ENCODE measurements at regions not wholly inside any gene's neighbourhood (a gene's known extent, or its start where the extent isn't known, plus 50 kb on each side); places are given as distances from the start of the nearest gene placed in this dataset.
"Not testable (repeated sequence)": the region's sequence is repeated elsewhere in the genome, so short reads cannot be mapped to it uniquely, and the experiment has no call there.

- DNase-seq: no peak
Measured at GRCh38 chr14:46432516-46432915, 219.1 kb downstream of the RPL10L start.

DNA sequence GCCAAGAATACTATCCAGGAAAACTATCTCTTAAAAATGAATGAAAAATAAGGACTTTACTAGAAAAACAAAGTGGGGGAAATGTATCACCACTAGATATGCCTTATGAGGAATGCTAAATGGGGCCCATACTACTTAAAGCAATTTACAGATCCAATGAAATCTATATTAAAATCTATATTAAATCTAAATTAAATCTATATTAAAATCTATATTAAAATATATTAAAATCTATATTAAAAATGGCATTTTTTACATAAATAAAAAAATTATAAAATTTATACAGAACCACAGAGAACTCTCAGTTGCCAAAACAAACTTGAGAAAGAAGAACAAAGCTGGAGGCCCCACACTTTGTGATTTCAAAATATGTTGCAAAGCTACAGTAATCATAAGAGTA, 234.5 kb downstream of the RPL10L start:
- DNase-seq: no peak

DNA sequence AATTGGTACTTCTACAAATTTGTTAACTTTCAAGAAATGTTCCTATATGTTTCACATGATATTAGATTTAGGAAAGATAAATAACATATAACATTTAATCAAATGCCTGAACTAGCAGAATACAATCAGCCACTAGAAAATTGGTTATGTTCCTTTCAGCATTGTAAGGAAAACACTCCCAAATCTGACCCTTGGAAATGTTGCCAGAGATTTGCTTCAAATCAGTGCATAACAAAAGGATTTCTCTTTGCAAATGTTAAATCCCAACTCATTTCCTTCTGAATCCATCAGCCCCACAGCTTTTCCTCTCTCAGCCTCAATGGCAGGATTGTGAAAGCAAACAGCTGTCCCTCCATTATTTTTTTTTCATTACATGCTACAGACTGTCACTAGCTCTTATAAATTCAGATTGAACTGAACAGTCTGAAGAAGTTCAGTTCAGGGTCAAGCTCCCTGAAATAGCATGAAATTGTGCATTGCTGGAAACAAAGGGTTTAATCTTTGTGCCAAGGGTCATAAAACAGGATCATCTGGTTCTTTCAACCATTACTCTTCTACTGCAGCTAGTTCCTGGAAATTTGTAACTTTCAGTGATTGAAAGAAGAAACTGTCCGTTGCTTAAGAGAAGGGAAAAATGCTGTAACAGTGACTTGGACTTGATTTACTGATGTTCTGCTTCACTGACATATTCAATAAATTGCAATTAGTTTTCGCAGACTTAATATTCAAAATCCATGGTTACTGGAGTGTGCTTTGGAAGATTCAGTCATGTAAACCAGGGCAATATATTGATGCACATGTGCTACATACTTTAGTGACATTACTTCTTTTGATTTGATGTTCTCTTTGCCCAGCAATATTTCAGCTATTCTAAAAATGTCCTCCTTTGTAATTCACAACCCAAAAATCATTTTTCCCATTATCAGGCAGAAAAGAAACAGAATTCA, 246.4 kb downstream of the RPL10L start:
- no peak for DNase-seq

DNA sequence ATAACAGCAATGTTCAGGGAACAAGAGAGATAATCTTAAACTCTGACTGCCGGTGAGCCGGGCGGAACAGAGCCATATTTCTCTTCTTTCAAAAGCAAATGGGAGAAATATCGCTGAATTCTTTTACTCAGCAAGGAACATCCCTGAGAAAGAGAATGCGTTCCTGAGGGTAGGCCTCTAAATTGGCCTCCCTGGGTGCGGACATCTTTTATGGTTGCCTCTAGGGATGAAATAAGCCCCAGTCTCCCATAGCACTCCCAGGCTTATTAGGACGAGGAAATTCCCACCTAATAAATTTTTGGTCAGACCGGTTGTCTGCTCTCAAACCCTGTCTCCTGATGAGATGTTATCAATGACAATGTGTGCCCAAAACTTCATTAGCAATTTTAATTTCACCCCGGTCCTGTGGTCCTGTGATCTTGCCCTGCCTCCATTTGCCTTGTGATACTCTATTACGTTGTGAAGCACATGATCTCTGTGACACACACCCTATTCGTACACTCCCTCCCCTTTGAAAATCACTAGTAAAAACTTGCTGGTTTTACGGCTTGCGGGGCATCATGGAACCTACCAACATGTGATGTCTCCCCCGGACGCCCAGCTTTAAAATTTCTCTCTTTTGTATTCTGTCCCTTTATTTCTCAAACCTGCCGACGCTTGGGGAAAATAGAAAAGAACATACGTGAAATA, 249.4 kb downstream of the RPL10L start:
- not testable (repeated sequence) for DNase-seq

DNA sequence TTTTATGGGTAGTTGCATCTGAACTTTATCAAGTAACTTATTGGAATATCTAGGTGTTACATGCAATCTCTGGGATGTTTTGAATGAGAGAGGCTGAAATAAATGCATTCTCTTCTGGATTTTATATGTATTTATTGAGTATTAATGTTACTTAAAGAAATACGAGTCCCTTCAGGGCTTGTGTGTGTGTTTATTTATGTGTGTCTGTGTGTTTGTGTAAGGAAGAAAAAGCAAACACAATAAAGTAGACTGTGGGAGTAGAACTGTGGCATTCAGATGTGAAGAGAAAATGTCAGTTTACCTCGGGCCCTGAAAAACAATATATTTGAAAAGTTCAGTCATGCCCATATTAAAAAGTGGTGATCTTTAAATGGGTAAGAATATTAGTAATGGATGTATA, 250.5 kb downstream of the RPL10L start:
- no peak for DNase-seq

GRCh38 chr14:46399049-46399448, 252.5 kb downstream of the RPL10L start:
- no peak for DNase-seq

DNA sequence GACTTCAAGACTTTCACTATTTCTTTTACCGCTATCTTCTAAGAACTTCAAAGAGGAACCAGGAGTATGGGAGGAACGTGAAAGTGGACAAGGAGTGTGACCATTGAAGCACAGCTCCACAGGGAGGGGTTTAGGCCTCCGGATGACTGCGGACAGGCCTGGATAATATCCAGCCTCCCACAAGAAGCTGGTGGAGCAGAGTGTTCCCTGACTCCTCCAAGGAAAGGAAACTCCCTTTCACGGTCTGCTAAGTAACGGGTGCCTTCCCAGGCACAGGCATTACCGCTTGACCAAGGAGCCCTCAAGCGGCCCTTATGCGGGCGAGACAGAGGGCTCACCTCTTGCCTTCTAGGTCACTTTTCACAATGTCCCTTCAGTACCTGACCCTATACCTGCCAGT, 267.0 kb downstream of the RPL10L start:
- DNase-seq: no peak

- no peak for DNase-seq
Measured at GRCh38 chr14:46381674-46382073, 269.9 kb downstream of the RPL10L start.

DNA sequence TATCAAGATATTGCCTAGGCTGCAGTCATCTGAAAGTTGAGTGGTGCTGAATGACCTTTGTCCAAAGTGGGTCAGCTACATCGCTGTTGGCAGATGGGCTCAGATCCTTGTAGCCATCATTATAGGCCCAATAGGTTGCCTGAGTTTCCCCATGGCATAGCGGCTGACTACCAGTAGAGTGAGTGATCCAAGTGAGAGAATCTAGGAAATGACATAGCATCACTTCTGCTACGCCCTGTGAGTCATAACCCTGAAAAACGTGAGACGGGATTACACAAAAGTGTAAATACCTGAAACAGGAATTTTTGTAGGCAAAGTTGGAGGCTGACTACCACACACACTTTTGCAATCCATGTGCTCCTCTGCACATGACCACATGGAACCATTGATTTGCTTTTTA, 273.3 kb downstream of the RPL10L start:
- DNase-seq: no peak

GRCh38 chr14:46377305-46377704, 274.3 kb downstream of the RPL10L start:
- no peak for DNase-seq

- DNase-seq: no peak
Measured at GRCh38 chr14:46369391-46369790, 282.2 kb downstream of the RPL10L start.

GRCh38 chr14:46368275-46368674, 283.3 kb downstream of the RPL10L start:
- DNase-seq: no peak

GRCh38 chr14:46352844-46353243, 298.7 kb downstream of the RPL10L start:
- no peak for DNase-seq

- DNase-seq: peak; percentile 36
Measured at GRCh38 chr14:46344327-46344937, 307.1 kb downstream of the RPL10L start.

GRCh38 chr14:46325777-46326176, 325.8 kb downstream of the RPL10L start:
- no peak for DNase-seq

GRCh38 chr14:46325157-46325556, 326.4 kb downstream of the RPL10L start:
- DNase-seq: no peak

- DNase-seq: no peak
Measured at GRCh38 chr14:46323404-46323762, 328.2 kb downstream of the RPL10L start.

- no peak for DNase-seq
Measured at GRCh38 chr14:46322730-46323403, 328.7 kb downstream of the RPL10L start.

DNA sequence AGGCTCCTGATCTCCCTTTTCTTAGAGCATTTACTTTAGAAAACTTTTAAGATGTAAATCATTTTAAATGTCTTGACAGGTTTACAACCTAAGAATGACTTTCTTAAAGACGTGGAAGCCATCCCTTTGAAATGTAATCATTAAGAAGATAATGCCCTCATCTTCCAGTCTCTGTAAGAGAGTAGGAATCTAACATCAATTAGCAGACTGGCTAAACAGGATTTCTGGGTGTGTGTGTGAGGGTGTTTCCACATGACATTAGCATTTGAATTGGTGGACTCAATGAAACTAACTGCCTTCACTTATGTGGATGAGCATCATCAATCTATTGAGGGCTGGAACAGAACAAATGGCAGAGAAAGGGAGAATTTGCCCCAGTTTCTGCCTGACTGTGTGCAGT, 329.5 kb downstream of the RPL10L start:
- no peak for DNase-seq

- no peak for DNase-seq
Measured at GRCh38 chr14:46306267-46306666, 345.3 kb downstream of the RPL10L start.

- no peak for DNase-seq
Measured at GRCh38 chr14:46300765-46301164, 350.8 kb downstream of the RPL10L start.

GRCh38 chr14:46290706-46291105, 360.9 kb downstream of the RPL10L start:
- no peak for DNase-seq

DNA sequence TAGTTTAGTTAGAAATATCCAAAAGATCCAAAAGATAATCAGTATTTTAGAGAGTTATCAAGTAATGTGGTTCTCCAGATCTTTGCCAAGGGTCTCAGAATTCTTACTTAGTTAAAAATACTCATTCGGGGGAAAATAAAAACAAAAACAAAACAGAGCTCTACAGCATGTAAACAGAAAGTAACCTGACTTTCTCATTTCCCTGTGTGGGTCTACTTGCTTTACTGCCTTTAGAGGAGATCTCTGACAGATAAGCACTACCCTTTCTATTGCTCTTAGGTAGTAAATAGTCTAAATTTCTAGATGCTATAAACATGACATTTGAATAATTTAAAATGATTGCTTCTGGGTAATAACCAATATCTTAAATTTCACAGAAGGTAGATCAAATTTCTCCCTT, 371.8 kb downstream of the RPL10L start:
- no peak for DNase-seq

Measured in NCI-H524 treated with DMSO at 0.1 percent for 48 hours (cell line).